ENCODE measurements at regions not wholly inside any gene's neighbourhood (a gene's known extent, or its start where the extent isn't known, plus 50 kb on each side); places are given as distances from the start of the nearest gene placed in this dataset.

DNA sequence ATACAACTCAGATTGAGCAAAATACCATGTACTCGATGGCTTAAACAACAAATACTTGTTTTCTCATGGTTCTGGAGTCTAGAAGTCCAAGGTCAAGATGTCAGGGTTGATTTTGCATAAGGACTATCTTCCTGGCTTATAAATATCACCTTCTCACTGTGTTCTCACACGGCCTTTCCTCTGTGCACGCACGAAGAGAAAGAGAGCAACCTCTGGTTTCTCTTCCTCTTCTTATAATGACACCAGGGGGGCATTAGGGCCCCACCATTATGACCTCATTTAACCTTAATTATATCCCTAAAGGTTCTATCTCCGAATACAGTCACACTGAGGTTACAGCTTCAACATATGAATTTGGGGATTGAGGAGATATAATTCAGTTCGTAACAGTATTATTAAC lies 504.0 kb downstream of the MAGEE1 start:
- TF ChIP-seq ZNF569 (CRISPR knock-in tag; IDR thresholded peaks at IDR 0.05; ENCODE audit: borderline replicate concordance) (no peak), ZNF230 (CRISPR knock-in tag; IDR thresholded peaks at IDR 0.05) (no peak), JARID2 (CRISPR knock-in tag; IDR thresholded peaks at IDR 0.05; ENCODE audit: insufficient replicate concordance) (no peak), KLF12 (CRISPR knock-in tag; IDR thresholded peaks at IDR 0.05; ENCODE audit: borderline replicate concordance) (no peak), ZNF337 (CRISPR knock-in tag; IDR thresholded peaks at IDR 0.05; ENCODE audit: borderline replicate concordance, low read depth) (no peak)
- TF ChIP-seq, protein P1, sequence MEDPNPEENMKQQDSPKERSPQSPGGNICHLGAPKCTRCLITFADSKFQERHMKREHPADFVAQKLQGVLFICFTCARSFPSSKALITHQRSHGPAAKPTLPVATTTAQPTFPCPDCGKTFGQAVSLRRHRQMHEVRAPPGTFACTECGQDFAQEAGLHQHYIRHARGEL (CRISPR knock-in tag; IDR thresholded peaks at IDR 0.05) = no peak
- POLR2A ChIA-PET = no interaction called here
- Histone ChIP-seq H3K27ac (ENCODE audit: extremely low read length, insufficient read depth, low read length) (no peak overlapping the region), H3K4me2 (ENCODE audit: low read depth, low read length) (no peak overlapping the region), H3K27me3 (ENCODE audit: control insufficient read depth in 1 of 2, insufficient read depth in 2 of 2, low read length in 2 of 2) (no peaks in the 10 kb centered on the region), H3K79me2 (ENCODE audit: insufficient read depth, low read length) (no peaks in the 10 kb centered on the region), H3K9ac (ENCODE audit: insufficient read depth, low read depth, low read length) (no peak overlapping the region), H2AFZ (ENCODE audit: low read length) (no peak overlapping the region), H3K4me1 (ENCODE audit: insufficient read depth, low read length) (no peaks in the 10 kb centered on the region), H3K36me3 (replicated peaks in 1 of 2; ENCODE audit: control insufficient read depth in 1 of 2, insufficient read depth in 2 of 2, low read length in 2 of 2) (no peaks in the 10 kb centered on the region), H4K20me1 (ENCODE audit: insufficient read depth, low read length) (no peaks in the 10 kb centered on the region), H3K9me3 (ENCODE audit: low read length) (no peaks in the 10 kb centered on the region), H3K4me3 (replicated peaks in 1 of 3; ENCODE audit: insufficient read depth in 1 of 3, low read depth in 2 of 3, low read length in 3 of 3) (no peak overlapping the region)
- intact Hi-C loops (cut with micrococcal nuclease; ENCODE audit: unreplicated experiment) (no loop called here), in situ Hi-C loops (cut with HindIII; ENCODE audit: extremely low pct_ligation_motif_present, low pct_unique_long_range_greater_than_20kb) (no loop called here)
- BruUV-seq (replicated peaks) = no TSS peak
- CTCF ChIA-PET (ENCODE audit: low intra/inter-chr PET ratio, low total read pairs) = no interaction called here
- ATAC-seq = no peak
- 70% methylated on average over 6 of the region's 6 CpGs for WGBS (ENCODE audit: low lambda C conversion rate)
- DNase-seq (ENCODE audit: low spot score) = no peak
- FAIRE-seq = no peak

DNA sequence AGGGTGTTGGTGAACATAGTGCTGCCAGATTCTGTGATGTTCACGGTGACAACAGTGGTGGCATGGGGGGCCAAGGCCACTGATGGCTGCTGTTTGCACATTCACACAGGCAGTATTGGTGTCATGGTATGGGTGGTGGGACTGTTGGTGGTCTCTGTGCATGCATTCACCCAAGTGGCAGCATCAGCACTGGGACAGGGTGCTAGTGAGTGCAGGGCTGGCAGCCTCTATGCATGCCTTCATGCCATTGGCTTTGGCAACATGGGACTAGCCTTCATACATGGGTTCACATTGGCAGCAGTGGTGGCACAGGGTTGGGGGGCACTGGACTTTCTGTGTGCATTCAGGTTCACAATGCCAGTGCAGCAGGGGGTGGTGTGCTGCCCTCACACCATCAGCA lies 489.7 kb upstream of the FGF16 start:
- TF ChIP-seq ZFP62 (CRISPR knock-in tag; IDR thresholded peaks at IDR 0.05) = no peak
- no peak for TF ChIP-seq ZNF644 (CRISPR knock-in tag; IDR thresholded peaks at IDR 0.05; ENCODE audit: low read depth)
- TF ChIP-seq ZFP37 (CRISPR knock-in tag; IDR thresholded peaks at IDR 0.05; ENCODE audit: borderline replicate concordance) = no peak
- TF ChIP-seq, protein P2, sequence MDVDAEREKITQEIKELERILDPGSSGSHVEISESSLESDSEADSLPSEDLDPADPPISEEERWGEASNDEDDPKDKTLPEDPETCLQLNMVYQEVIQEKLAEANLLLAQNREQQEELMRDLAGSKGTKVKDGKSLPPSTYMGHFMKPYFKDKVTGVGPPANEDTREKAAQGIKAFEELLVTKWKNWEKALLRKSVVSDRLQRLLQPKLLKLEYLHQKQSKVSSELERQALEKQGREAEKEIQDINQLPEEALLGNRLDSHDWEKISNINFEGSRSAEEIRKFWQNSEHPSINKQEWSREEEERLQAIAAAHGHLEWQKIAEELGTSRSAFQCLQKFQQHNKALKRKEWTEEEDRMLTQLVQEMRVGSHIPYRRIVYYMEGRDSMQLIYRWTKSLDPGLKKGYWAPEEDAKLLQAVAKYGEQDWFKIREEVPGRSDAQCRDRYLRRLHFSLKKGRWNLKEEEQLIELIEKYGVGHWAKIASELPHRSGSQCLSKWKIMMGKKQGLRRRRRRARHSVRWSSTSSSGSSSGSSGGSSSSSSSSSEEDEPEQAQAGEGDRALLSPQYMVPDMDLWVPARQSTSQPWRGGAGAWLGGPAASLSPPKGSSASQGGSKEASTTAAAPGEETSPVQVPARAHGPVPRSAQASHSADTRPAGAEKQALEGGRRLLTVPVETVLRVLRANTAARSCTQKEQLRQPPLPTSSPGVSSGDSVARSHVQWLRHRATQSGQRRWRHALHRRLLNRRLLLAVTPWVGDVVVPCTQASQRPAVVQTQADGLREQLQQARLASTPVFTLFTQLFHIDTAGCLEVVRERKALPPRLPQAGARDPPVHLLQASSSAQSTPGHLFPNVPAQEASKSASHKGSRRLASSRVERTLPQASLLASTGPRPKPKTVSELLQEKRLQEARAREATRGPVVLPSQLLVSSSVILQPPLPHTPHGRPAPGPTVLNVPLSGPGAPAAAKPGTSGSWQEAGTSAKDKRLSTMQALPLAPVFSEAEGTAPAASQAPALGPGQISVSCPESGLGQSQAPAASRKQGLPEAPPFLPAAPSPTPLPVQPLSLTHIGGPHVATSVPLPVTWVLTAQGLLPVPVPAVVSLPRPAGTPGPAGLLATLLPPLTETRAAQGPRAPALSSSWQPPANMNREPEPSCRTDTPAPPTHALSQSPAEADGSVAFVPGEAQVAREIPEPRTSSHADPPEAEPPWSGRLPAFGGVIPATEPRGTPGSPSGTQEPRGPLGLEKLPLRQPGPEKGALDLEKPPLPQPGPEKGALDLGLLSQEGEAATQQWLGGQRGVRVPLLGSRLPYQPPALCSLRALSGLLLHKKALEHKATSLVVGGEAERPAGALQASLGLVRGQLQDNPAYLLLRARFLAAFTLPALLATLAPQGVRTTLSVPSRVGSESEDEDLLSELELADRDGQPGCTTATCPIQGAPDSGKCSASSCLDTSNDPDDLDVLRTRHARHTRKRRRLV (CRISPR knock-in tag; IDR thresholded peaks at IDR 0.05) = no peak
- no peak for TF ChIP-seq ZNF614 (CRISPR knock-in tag; IDR thresholded peaks at IDR 0.05; ENCODE audit: borderline replicate concordance)
- TF ChIP-seq ZNF768 (CRISPR knock-in tag; IDR thresholded peaks at IDR 0.05) = no peak
- ATAC-seq (no peak), FAIRE-seq (no peak), DNase-seq (ENCODE audit: low spot score) (no peak)
- no peak overlapping the region for H3K9ac ChIP-seq (ENCODE audit: insufficient read depth, low read depth, low read length)
- in situ Hi-C loops (cut with HindIII; ENCODE audit: extremely low pct_ligation_motif_present, low pct_unique_long_range_greater_than_20kb) (no loop called here), intact Hi-C loops (cut with micrococcal nuclease; ENCODE audit: unreplicated experiment) (no loop called here)
- no peaks in the 10 kb centered on the region for H4K20me1 ChIP-seq (ENCODE audit: insufficient read depth, low read length)
- no peaks in the 10 kb centered on the region for H3K4me1 ChIP-seq (ENCODE audit: insufficient read depth, low read length)
- no TSS peak for BruUV-seq (replicated peaks)
- no peaks in the 10 kb centered on the region for H3K79me2 ChIP-seq (ENCODE audit: insufficient read depth, low read length)
- POLR2A ChIA-PET = no interaction called here
- no peaks in the 10 kb centered on the region for H3K36me3 ChIP-seq (replicated peaks in 1 of 2; ENCODE audit: control insufficient read depth in 1 of 2, insufficient read depth in 2 of 2, low read length in 2 of 2)
- H2AFZ ChIP-seq (ENCODE audit: low read length) = no peak overlapping the region
- no peak overlapping the region for H3K4me3 ChIP-seq (replicated peaks in 1 of 3; ENCODE audit: insufficient read depth in 1 of 3, low read depth in 2 of 3, low read length in 3 of 3)
- no peaks in the 10 kb centered on the region; the same call in 1 of the 2 replicates for H3K9me3 ChIP-seq (ENCODE audit: low read length)
- H3K27me3 ChIP-seq (ENCODE audit: control insufficient read depth in 1 of 2, insufficient read depth in 2 of 2, low read length in 2 of 2) = no peaks in the 10 kb centered on the region
- H3K27ac ChIP-seq (ENCODE audit: extremely low read length, insufficient read depth, low read length) = no peak overlapping the region
- no CpG with 5 or more reads among the region's 1 CpG for WGBS (ENCODE audit: low lambda C conversion rate)
- H3K4me2 ChIP-seq (ENCODE audit: low read depth, low read length) = no peak overlapping the region
- CTCF ChIA-PET (ENCODE audit: low intra/inter-chr PET ratio, low total read pairs) = no interaction called here
